Suprapubic skin (tissue), 4 donors: ENCODE measurements at regions not wholly inside any gene's neighbourhood (a gene's known extent, or its start where the extent isn't known, plus 50 kb on each side); places are given as distances from the start of the nearest gene placed in this dataset.

Experiments
- CTCF ChIP-seq, 2 donors: fragments of 200-600 bp in 1 of 2; fragments of 450-650 bp in 1 of 2; sonication (generic) in 1 of 2; IDR thresholded peaks; one replicate each; pipeline ENCODE4 v1.5.1; 2016 to 2019; ENCODE audit warnings: antibody characterized with exemption in 2 of 2, mild to moderate bottlenecking in 1 of 2, moderate library complexity in 1 of 2
- EP300 ChIP-seq: sonication (generic); formaldehyde crosslinking; IDR thresholded peaks from one replicate; pipeline ENCODE4 v1.6.1; 2017; ENCODE audit warnings: antibody characterized with exemption
- POLR2A ChIP-seq, 2 donors: fragments of 450-650 bp; IDR thresholded peaks; one replicate each; pipeline ENCODE4 v1.6.1; 2017; ENCODE audit warnings: antibody characterized with exemption in 2 of 2, mild to moderate bottlenecking in 2 of 2, moderate library complexity in 2 of 2
- POLR2AphosphoS5 ChIP-seq, 3 donors: sonication (generic); formaldehyde crosslinking; IDR thresholded peaks; one replicate each; pipeline ENCODE4 v1.6.1; 2017; ENCODE audit warnings: antibody characterized with exemption in 3 of 3

DNA sequence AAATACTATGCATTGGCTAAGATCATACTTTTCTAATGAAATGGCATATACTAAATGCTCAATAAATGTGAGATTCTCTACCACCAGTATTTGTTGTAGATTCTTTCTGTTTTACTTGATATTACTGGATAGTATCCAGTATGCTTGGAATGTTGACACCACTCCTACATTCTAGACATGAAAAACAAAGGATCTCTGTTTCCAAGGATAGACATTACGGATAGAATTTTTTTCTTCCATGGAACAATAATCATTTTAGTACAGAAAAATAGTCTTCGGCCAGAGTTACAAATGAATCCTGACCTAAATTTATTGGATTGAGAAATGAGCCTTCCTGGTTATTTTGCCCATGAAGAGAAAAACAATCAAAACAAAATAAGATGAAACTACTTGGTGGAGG, 258.2 kb upstream of the NT5E start:
- no peak for TF ChIP-seq CTCF (IDR thresholded peaks at IDR 0.05)
- no peak for TF ChIP-seq POLR2A (IDR thresholded peaks at IDR 0.05)
- no peak for TF ChIP-seq EP300
- no peak for TF ChIP-seq POLR2AphosphoS5 (IDR thresholded peaks at IDR 0.05)
